MCF 10A (cell line): ENCODE measurements at regions not wholly inside any gene's neighbourhood (a gene's known extent, or its start where the extent isn't known, plus 50 kb on each side); places are given as distances from the start of the nearest gene placed in this dataset.
A peak's percentile ranks its signal among the peaks of the same experiment; 100 is the strongest.

Source experiments
- BruUV-seq: library from RNA; stranded (reverse); fragments of 400-500 nt; replicated peaks from 2 replicates; lab custom pipeline; 2021; lab: Mats Ljungman, UMichigan
- CTCF ChIA-PET: fragments of 300-600 bp; sonication (Branson Sonifier 250); formaldehyde crosslinking; extraction: SDS; loops from one replicate; lab custom pipeline; 2021; ENCODE audit warnings: antibody characterized with exemption, inconsistent platforms; lab: Yijun Ruan, JAX
- POLR2A ChIA-PET: fragments of 300-600, 350-650 bp; sonication (Branson Sonifier 250); formaldehyde crosslinking; extraction: SDS; loops from one replicate; lab custom pipeline; 2020; ENCODE audit warnings: antibody characterized with exemption, inconsistent platforms; lab: Yijun Ruan, JAX
- DNase-seq: peaks from one replicate; pipeline ENCODE4 v3.0.0-alpha.2; 2018; ENCODE audit not compliant: unreplicated experiment
- H3K27ac Mint-ChIP-seq: one replicate; pipeline ENCODE4 v1.8.0; 2022; ENCODE audit warnings: mild to moderate bottlenecking, low read depth, mixed read lengths; ENCODE audit not compliant: unreplicated experiment
- H3K27me3 Mint-ChIP-seq: one replicate; pipeline ENCODE4 v1.8.0; 2022; ENCODE audit warnings: mixed read lengths; ENCODE audit not compliant: insufficient read depth, unreplicated experiment
- H3K36me3 Mint-ChIP-seq: one replicate; pipeline ENCODE4 v1.8.0; 2022; ENCODE audit warnings: mild to moderate bottlenecking, moderate library complexity, mixed read lengths; ENCODE audit not compliant: insufficient read depth, unreplicated experiment
- H3K4me1 Mint-ChIP-seq: one replicate; pipeline ENCODE4 v1.8.0; 2022; ENCODE audit warnings: mixed read lengths; ENCODE audit not compliant: insufficient read depth, unreplicated experiment
- H3K4me3 Mint-ChIP-seq: one replicate; pipeline ENCODE4 v1.8.0; 2022; ENCODE audit warnings: mild to moderate bottlenecking, moderate library complexity, mixed read lengths; ENCODE audit not compliant: unreplicated experiment
- H3K9me3 Mint-ChIP-seq: one replicate; pipeline ENCODE4 v1.8.0; 2022; ENCODE audit warnings: mixed read lengths; ENCODE audit not compliant: unreplicated experiment
- CTCF ChIP-seq: fragments of 200-600 bp; IDR thresholded peaks from one replicate; pipeline ENCODE4 v1.8.0; 2022; ENCODE audit warnings: antibody characterized with exemption, mild to moderate bottlenecking; ENCODE audit not compliant: unreplicated experiment
- intact Hi-C: fragments of 100-400 bp; cut with micrococcal nuclease; formaldehyde crosslinking; loops from 2 replicates; pipeline ENCODE4 v1.14.1; 2022

- no peak for TF ChIP-seq CTCF
- no peaks in the 10 kb centered on the region for H3K36me3 Mint-ChIP-seq
- no peaks in the 10 kb centered on the region for H3K4me1 Mint-ChIP-seq
- BruUV-seq = no TSS peak
- intact Hi-C loops = no loop called here
- no peak for DNase-seq
- H3K27me3 Mint-ChIP-seq = no peaks in the 10 kb centered on the region
- CTCF ChIA-PET = interaction anchor here (0.6 kb wide), 1 partner anchor 15 kb away, joined by 5 read pairs; no protein-coding TSS in a partner anchor
- H3K9me3 Mint-ChIP-seq = no peaks in the 10 kb centered on the region
- no peak overlapping the region for H3K27ac Mint-ChIP-seq
- POLR2A ChIA-PET = no interaction called here
- no peak overlapping the region for H3K4me3 Mint-ChIP-seq
These were observed 227.0 kb upstream of the SLITRK5 start for GRCh38 chr13:87444135-87444534.

GRCh38 chr13:87452281-87452680, 218.9 kb upstream of the SLITRK5 start:
- POLR2A ChIA-PET = no interaction called here
- H3K9me3 Mint-ChIP-seq = no peaks in the 10 kb centered on the region
- H3K27me3 Mint-ChIP-seq = no peaks in the 10 kb centered on the region
- H3K36me3 Mint-ChIP-seq = no peaks in the 10 kb centered on the region
- no TSS peak for BruUV-seq
- DNase-seq = no peak
- no peak for TF ChIP-seq CTCF
- CTCF ChIA-PET = no interaction called here
- intact Hi-C loops = no loop called here
- no peak overlapping the region for H3K27ac Mint-ChIP-seq
- H3K4me3 Mint-ChIP-seq = no peak overlapping the region
- H3K4me1 Mint-ChIP-seq = no peaks in the 10 kb centered on the region

DNA sequence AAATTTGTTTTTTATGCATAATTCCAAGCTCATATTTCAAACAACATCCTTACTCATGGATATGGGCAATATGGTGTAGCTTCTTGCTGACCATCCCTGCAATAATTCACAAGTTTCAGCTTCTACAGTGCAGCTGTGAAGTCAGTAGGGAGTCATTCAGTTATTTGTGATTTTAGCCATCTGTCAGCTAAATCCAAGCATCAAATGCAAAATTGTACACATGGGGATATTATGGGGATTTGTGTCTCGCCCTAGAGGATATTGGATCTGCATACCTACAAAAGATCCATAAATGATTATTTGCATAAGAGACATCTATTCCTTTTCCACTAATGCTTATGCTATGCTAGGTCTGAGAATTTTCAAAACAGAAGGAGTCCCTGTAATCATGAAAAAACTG, 217.9 kb upstream of the SLITRK5 start:
- ChIA-PET CTCF (no interaction called here), POLR2A (no interaction called here)
- no peaks in the 10 kb centered on the region for H3K36me3 Mint-ChIP-seq
- H3K4me1 Mint-ChIP-seq = no peaks in the 10 kb centered on the region
- no peaks in the 10 kb centered on the region for H3K27me3 Mint-ChIP-seq
- BruUV-seq = no TSS peak
- no peak for TF ChIP-seq CTCF
- intact Hi-C loops = no loop called here
- no peak overlapping the region for H3K4me3 Mint-ChIP-seq
- H3K9me3 Mint-ChIP-seq = no peaks in the 10 kb centered on the region
- DNase-seq = no peak
- H3K27ac Mint-ChIP-seq = no peak overlapping the region

DNA sequence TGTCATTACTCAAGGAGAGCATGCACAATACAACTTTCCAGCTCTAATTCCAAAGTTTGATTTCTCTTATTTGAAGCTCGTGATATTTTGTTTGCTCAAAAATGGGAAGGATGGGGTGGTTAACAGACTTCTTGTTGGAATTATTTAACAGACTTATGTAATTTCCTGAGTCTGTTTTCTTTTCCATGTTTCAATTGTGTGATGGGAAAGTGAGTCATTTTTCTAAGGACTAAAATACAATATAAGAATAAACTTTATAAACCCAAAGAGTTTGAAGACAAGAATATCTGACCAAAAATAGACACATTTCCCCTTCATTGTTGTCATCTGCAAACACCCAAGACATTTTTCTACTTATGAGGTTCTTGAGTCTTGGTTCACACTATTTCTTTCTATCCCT, 211.8 kb upstream of the SLITRK5 start:
- H3K27ac Mint-ChIP-seq = no peak overlapping the region
- no peaks in the 10 kb centered on the region for H3K27me3 Mint-ChIP-seq
- TF ChIP-seq CTCF = no peak
- H3K4me3 Mint-ChIP-seq = no peak overlapping the region
- CTCF ChIA-PET = no interaction called here
- POLR2A ChIA-PET = no interaction called here
- peak; percentile 3 for DNase-seq
- intact Hi-C loops = no loop called here
- H3K36me3 Mint-ChIP-seq = no peaks in the 10 kb centered on the region
- peaks cover 5% of the 10 kb centered on the region for H3K4me1 Mint-ChIP-seq
- BruUV-seq = no TSS peak
- no peaks in the 10 kb centered on the region for H3K9me3 Mint-ChIP-seq
